H1 (cell line): ENCODE measurements at regions not wholly inside any gene's neighbourhood (a gene's known extent, or its start where the extent isn't known, plus 50 kb on each side); places are given as distances from the start of the nearest gene placed in this dataset.
A peak's percentile ranks its signal among the peaks of the same experiment; 100 is the strongest.

Experiments
- BACH1 ChIP-seq: IDR thresholded peaks from 2 replicates; pipeline ENCODE4 v1.6.1; 2012; ENCODE audit warnings: low read length, improper control_type of control experiment
- BCL11A ChIP-seq, 2 experiments: IDR thresholded peaks; one replicate each; pipeline ENCODE4 v1.6.1; 2011; ENCODE audit warnings: low read depth in 2 of 2, low read length in 2 of 2, mild to moderate bottlenecking in 2 of 2
- CBX8 ChIP-seq: fragments of 300-800, 300-1000 bp; sonication (generic); IDR thresholded peaks from 2 replicates; pipeline ENCODE4 v1.7.1; 2016; ENCODE audit warnings: low read depth, low read length, borderline replicate concordance
- CEBPB ChIP-seq: IDR thresholded peaks from 2 replicates; pipeline ENCODE4 v1.6.1; 2012; ENCODE audit warnings: low read depth, low read length
- CHD1 ChIP-seq: IDR thresholded peaks from 2 replicates; pipeline ENCODE4 v1.6.1; 2012; ENCODE audit warnings: low read depth, low read length, improper control_type of control experiment
- CREB1 ChIP-seq: IDR thresholded peaks from 2 replicates; pipeline ENCODE4 v1.6.1; 2012; ENCODE audit warnings: inconsistent platforms
- EZH2 ChIP-seq: fragments of 200-600 bp; sonication (generic); IDR thresholded peaks from 2 replicates; pipeline ENCODE4 v1.7.1; 2012; ENCODE audit warnings: low read depth, mild to moderate bottlenecking, moderate library complexity, low read length, inconsistent platforms; ENCODE audit not compliant: severe bottlenecking
- JUN ChIP-seq: IDR thresholded peaks from 2 replicates; pipeline ENCODE4 v1.6.1; 2011; ENCODE audit warnings: low read depth, mild to moderate bottlenecking, improper control_type of control experiment, low read length
- JUND ChIP-seq: IDR thresholded peaks from 2 replicates; pipeline ENCODE4 v1.6.1; 2011; ENCODE audit warnings: mild to moderate bottlenecking, improper control_type of control experiment, low read length
- KDM5A ChIP-seq: fragments of 200-600 bp; IDR thresholded peaks from 2 replicates; pipeline ENCODE4 v1.7.1; 2012; ENCODE audit warnings: mild to moderate bottlenecking, low read length, inconsistent platforms, mixed read lengths
- MAFK ChIP-seq: IDR thresholded peaks from 2 replicates; pipeline ENCODE4 v1.6.1; 2012; ENCODE audit warnings: low read depth, mild to moderate bottlenecking, improper control_type of control experiment, low read length
- PHF8 ChIP-seq: fragments of 200-600 bp; sonication (generic); conservative IDR thresholded peaks from 2 replicates; pipeline ENCODE4 v1.7.1; 2012; ENCODE audit warnings: low read depth, mild to moderate bottlenecking, inconsistent platforms, low read length, moderate library complexity
- POLR2A ChIP-seq, 2 experiments: IDR thresholded peaks; 1 replicate in 1 of 2; 2 replicates in 1 of 2; pipeline ENCODE4 v1.6.1; 2011; ENCODE audit warnings: low read depth in 2 of 2, low read length in 2 of 2, mild to moderate bottlenecking in 2 of 2; ENCODE audit errors: control extremely low read depth in 1 of 2
- RAD21 ChIP-seq, 2 experiments: IDR thresholded peaks in 1 of 2; conservative IDR thresholded peaks in 1 of 2; 2 replicates each; pipeline ENCODE4 v1.6.1; 2011; ENCODE audit warnings: low read depth in 2 of 2, low read length in 2 of 2, improper control_type of control experiment in 1 of 2, inconsistent platforms in 1 of 2, mild to moderate bottlenecking in 1 of 2, moderate library complexity in 1 of 2
- RBBP5 ChIP-seq: IDR thresholded peaks from 2 replicates; pipeline ENCODE4 v1.7.1; 2012; ENCODE audit warnings: low read depth, mild to moderate bottlenecking, inconsistent platforms, low read length, moderate library complexity, borderline replicate concordance
- RXRA ChIP-seq: IDR thresholded peaks from 2 replicates; pipeline ENCODE4 v1.6.1; 2011; ENCODE audit warnings: low read depth, mild to moderate bottlenecking, low read length, moderate library complexity; ENCODE audit not compliant: insufficient read depth
- SIX5 ChIP-seq: IDR thresholded peaks from 2 replicates; pipeline ENCODE4 v1.6.1; 2011; ENCODE audit warnings: mild to moderate bottlenecking, low read depth, low read length
- SP1 ChIP-seq: IDR thresholded peaks from 2 replicates; pipeline ENCODE4 v1.6.1; 2011; ENCODE audit warnings: low read depth, low read length
- SP4 ChIP-seq: IDR thresholded peaks from 2 replicates; pipeline ENCODE4 v1.6.1; 2012; ENCODE audit warnings: low read length, inconsistent platforms
- SRF ChIP-seq: IDR thresholded peaks from 2 replicates; pipeline ENCODE4 v1.6.1; 2011; ENCODE audit warnings: mild to moderate bottlenecking, low read depth, low read length, moderate library complexity
- TCF12 ChIP-seq: IDR thresholded peaks from 2 replicates; pipeline ENCODE4 v1.6.1; 2011; ENCODE audit warnings: low read depth, mild to moderate bottlenecking, low read length
- TEAD4 ChIP-seq: IDR thresholded peaks from 2 replicates; pipeline ENCODE4 v1.6.1; 2012; ENCODE audit warnings: low read depth, low read length, inconsistent platforms, mixed read lengths
- YY1 ChIP-seq: IDR thresholded peaks from 2 replicates; pipeline ENCODE4 v1.6.1; 2011; ENCODE audit warnings: low read depth, mild to moderate bottlenecking, low read length
- TF ChIP-seq, protein P1 (sequence below), 3 experiments: IDR thresholded peaks; 1 replicate in 2 of 3; 2 replicates in 1 of 3; pipeline versions ENCODE4 v1.5.1 to v1.6.1; 2011; ENCODE audit warnings: low read length in 3 of 3, mild to moderate bottlenecking in 3 of 3, inconsistent platforms in 2 of 3, low read depth in 1 of 3, moderate library complexity in 1 of 3; ENCODE audit not compliant: insufficient read depth in 1 of 3; ENCODE audit errors: control extremely low read depth in 1 of 3
- TF ChIP-seq, protein P2 (sequence below): IDR thresholded peaks from 2 replicates; pipeline ENCODE4 v1.6.1; 2011; ENCODE audit warnings: low read depth, mild to moderate bottlenecking, low read length; ENCODE audit not compliant: insufficient read depth

DNA sequence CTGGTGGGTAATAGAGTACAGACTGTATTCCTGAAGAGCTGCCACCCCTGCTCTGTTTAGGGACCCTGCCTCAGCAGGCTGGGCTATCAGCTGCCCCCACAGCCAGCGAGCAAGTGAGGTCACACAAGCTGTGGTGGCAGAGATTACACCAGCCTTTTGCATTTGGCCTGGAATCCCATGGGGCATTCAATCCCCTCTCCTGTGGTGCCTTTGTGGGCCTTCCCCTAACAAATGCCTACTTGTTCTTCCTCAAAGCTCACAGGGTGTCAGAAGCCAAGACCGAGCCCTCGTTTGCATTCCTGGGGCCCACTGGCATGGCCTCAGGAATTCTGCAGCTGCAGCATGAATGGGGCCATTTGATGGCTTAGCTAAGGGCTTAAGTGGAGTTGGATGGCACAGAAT is 212.7 kb upstream of the PHYHIPL start (continued):
- TF ChIP-seq, protein P1, sequence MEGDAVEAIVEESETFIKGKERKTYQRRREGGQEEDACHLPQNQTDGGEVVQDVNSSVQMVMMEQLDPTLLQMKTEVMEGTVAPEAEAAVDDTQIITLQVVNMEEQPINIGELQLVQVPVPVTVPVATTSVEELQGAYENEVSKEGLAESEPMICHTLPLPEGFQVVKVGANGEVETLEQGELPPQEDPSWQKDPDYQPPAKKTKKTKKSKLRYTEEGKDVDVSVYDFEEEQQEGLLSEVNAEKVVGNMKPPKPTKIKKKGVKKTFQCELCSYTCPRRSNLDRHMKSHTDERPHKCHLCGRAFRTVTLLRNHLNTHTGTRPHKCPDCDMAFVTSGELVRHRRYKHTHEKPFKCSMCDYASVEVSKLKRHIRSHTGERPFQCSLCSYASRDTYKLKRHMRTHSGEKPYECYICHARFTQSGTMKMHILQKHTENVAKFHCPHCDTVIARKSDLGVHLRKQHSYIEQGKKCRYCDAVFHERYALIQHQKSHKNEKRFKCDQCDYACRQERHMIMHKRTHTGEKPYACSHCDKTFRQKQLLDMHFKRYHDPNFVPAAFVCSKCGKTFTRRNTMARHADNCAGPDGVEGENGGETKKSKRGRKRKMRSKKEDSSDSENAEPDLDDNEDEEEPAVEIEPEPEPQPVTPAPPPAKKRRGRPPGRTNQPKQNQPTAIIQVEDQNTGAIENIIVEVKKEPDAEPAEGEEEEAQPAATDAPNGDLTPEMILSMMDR (IDR thresholded peaks at IDR 0.05; ENCODE audit: control extremely low read depth in 1 of 3, insufficient read depth in 1 of 3, low read depth in 1 of 3, low read length in 3 of 3): no peak
- TF ChIP-seq JUND (peak; percentile 83), CEBPB (peak; percentile 59; the same call in 1 of the 2 replicates), RBBP5 (no peak), CBX8 (no peak), CHD1 (no peak), SRF (0 out of 2 replicates have a peak, but pooled peaks have one; percentile 15), POLR2A (IDR thresholded peaks at IDR 0.05; ENCODE audit: control extremely low read depth in 1 of 2, low read depth in 2 of 2, low read length in 2 of 2) (no peak), MAFK (peak; percentile 39; the same call in 1 of the 2 replicates), CREB1 (peak; percentile 80), JUN (0 out of 2 replicates have a peak, but pooled peaks have one; percentile 28), RXRA (peak; percentile 100), EZH2 (no peak), BACH1 (peak; percentile 38; the same call in 1 of the 2 replicates), RAD21 (IDR thresholded peaks at IDR 0.05 in 1 of 2, conservative IDR thresholded peaks at IDR 0.05 in 1 of 2; ENCODE audit: low read depth in 2 of 2, low read length in 2 of 2) (peak; percentile 35 to 36), KDM5A (no peak), SIX5 (no peak), YY1 (peak; percentile 92), SP1 (peak; percentile 85), PHF8 (no peak), TEAD4 (peak; percentile 98), SP4 (no peak; the same call in 1 of the 2 replicates), TCF12 (peak; percentile 99), BCL11A (IDR thresholded peaks at IDR 0.05; ENCODE audit: low read depth in 2 of 2, low read length in 2 of 2) (peak in 1 of 2 experiments; percentile 82)
- TF ChIP-seq, protein P2, sequence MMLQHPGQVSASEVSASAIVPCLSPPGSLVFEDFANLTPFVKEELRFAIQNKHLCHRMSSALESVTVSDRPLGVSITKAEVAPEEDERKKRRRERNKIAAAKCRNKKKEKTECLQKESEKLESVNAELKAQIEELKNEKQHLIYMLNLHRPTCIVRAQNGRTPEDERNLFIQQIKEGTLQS: no peak
